WTC11 (cell line): ENCODE measurements at regions not wholly inside any gene's neighbourhood (a gene's known extent, or its start where the extent isn't known, plus 50 kb on each side); places are given as distances from the start of the nearest gene placed in this dataset.

Source experiments
- ATAC-seq: fragments of 200-7000 bp; cut with Tn5 transposase; 2 replicates; pipeline ENCODE4 v1.10.0; 2021; ENCODE audit warnings: mild to moderate bottlenecking, moderate library complexity
- CTCF ChIA-PET: fragments of 300-600 bp; sonication (Branson Sonifier 250); formaldehyde crosslinking; loops from one replicate; lab custom pipeline; 2021; ENCODE audit warnings: antibody characterized with exemption; lab: Charles Lee
- POLR2A ChIA-PET: fragments of 350-600 bp; sonication (Branson Sonifier 250); formaldehyde crosslinking; loops from one replicate; lab custom pipeline; 2021; ENCODE audit warnings: antibody characterized with exemption; lab: Charles Lee
- DNase-seq: peaks from one replicate; pipeline ENCODE4 v3.0.0; 2021; ENCODE audit warnings: low spot score
- H3K27ac Mint-ChIP-seq: 2 replicates; pipeline ENCODE4 v1.8.0; 2021; ENCODE audit warnings: mixed read lengths
- H3K27me3 Mint-ChIP-seq: 2 replicates; pipeline ENCODE4 v1.8.0; 2021; ENCODE audit warnings: low read depth, mild to moderate bottlenecking, moderate library complexity, mixed read lengths
- H3K36me3 Mint-ChIP-seq: 2 replicates; pipeline ENCODE4 v1.8.0; 2021; ENCODE audit warnings: mixed read lengths
- H3K4me1 Mint-ChIP-seq: 2 replicates; pipeline ENCODE4 v1.8.0; 2022; ENCODE audit warnings: mixed read lengths
- H3K4me3 Mint-ChIP-seq: 2 replicates; pipeline ENCODE4 v1.8.0; 2021; ENCODE audit warnings: mild to moderate bottlenecking, moderate library complexity, mixed read lengths
- H3K9me3 Mint-ChIP-seq: 2 replicates; pipeline ENCODE4 v1.8.0; 2021; ENCODE audit warnings: mixed read lengths
- ARID4B ChIP-seq: sonication (generic); formaldehyde crosslinking; IDR thresholded peaks from 2 replicates; pipeline ENCODE4 v1.8.0; 2023; ENCODE audit warnings: missing genetic modification reagents, mild to moderate bottlenecking, borderline replicate concordance
- ATF1 ChIP-seq: sonication (generic); formaldehyde crosslinking; IDR thresholded peaks from 2 replicates; pipeline ENCODE4 v1.8.1; 2023; ENCODE audit warnings: mild to moderate bottlenecking, moderate library complexity, missing genetic modification reagents
- CREM ChIP-seq: sonication (generic); formaldehyde crosslinking; IDR thresholded peaks from 2 replicates; pipeline ENCODE4 v1.8.1; 2022; ENCODE audit warnings: mild to moderate bottlenecking, missing genetic modification reagents, moderate library complexity
- E2F1 ChIP-seq: sonication (generic); formaldehyde crosslinking; IDR thresholded peaks from 2 replicates; pipeline ENCODE4 v1.8.0; 2022; ENCODE audit warnings: mild to moderate bottlenecking, missing genetic modification reagents
- EMX1 ChIP-seq: fragments of 250-450 bp; sonication (Bioruptor Pico); IDR thresholded peaks from 2 replicates; pipeline ENCODE4 v1.8.0; 2021; ENCODE audit warnings: mild to moderate bottlenecking
- KAT7 ChIP-seq: sonication (generic); formaldehyde crosslinking; IDR thresholded peaks from 2 replicates; pipeline ENCODE4 v1.8.1; 2023; ENCODE audit warnings: missing genetic modification reagents, mild to moderate bottlenecking, borderline replicate concordance
- MAX ChIP-seq: sonication (generic); formaldehyde crosslinking; IDR thresholded peaks from 2 replicates; pipeline ENCODE4 v1.8.0; 2022; ENCODE audit warnings: mild to moderate bottlenecking, missing genetic modification reagents
- PRDM15 ChIP-seq: sonication (generic); formaldehyde crosslinking; IDR thresholded peaks from 2 replicates; pipeline ENCODE4 v1.8.0; 2022; ENCODE audit warnings: missing genetic modification reagents
- SMAD3 ChIP-seq: sonication (generic); formaldehyde crosslinking; IDR thresholded peaks from 2 replicates; pipeline ENCODE4 v1.8.0; 2022; ENCODE audit warnings: missing genetic modification reagents, mild to moderate bottlenecking, borderline replicate concordance
- TEAD4 ChIP-seq: sonication (generic); formaldehyde crosslinking; IDR thresholded peaks from 2 replicates; pipeline ENCODE4 v1.8.0; 2022; ENCODE audit warnings: mild to moderate bottlenecking, missing genetic modification reagents
- TP53 ChIP-seq: sonication (generic); formaldehyde crosslinking; IDR thresholded peaks from 2 replicates; pipeline ENCODE4 v1.8.1; 2023; ENCODE audit warnings: mild to moderate bottlenecking, missing genetic modification reagents
- ZNF281 ChIP-seq: sonication (generic); formaldehyde crosslinking; IDR thresholded peaks from 2 replicates; pipeline ENCODE4 v1.8.0; 2023; ENCODE audit warnings: mild to moderate bottlenecking, missing genetic modification reagents
- ZNF317 ChIP-seq: sonication (generic); formaldehyde crosslinking; IDR thresholded peaks from 2 replicates; pipeline ENCODE4 v1.8.1; 2023; ENCODE audit warnings: low read depth, mild to moderate bottlenecking, moderate library complexity, missing genetic modification reagents, borderline replicate concordance
- ZNF512 ChIP-seq: sonication (generic); formaldehyde crosslinking; IDR thresholded peaks from 2 replicates; pipeline ENCODE4 v1.8.1; 2022; ENCODE audit warnings: missing genetic modification reagents, borderline replicate concordance

- ChIA-PET CTCF (interaction anchor here (1.3 to 2.9 kb wide), 2 partner anchors 8 to 16 kb away, joined by 3 to 16 read pairs; no protein-coding TSS in a partner anchor), POLR2A (no interaction called here)
- no peak overlapping the region for H3K4me3 Mint-ChIP-seq
- DNase-seq (no peak), ATAC-seq (no peak)
- H3K9me3 Mint-ChIP-seq = peaks cover 7% of the 10 kb centered on the region
- TF ChIP-seq KAT7 (CRISPR knock-in tag) (no peak), CREM (CRISPR knock-in tag) (no peak), SMAD3 (CRISPR knock-in tag) (no peak), MAX (CRISPR knock-in tag) (no peak)
- no peaks in the 10 kb centered on the region for H3K36me3 Mint-ChIP-seq
- H3K27ac Mint-ChIP-seq = no peak overlapping the region
- no peaks in the 10 kb centered on the region for H3K4me1 Mint-ChIP-seq
- H3K27me3 Mint-ChIP-seq = peaks cover 19% of the 10 kb centered on the region
Measured at GRCh38 chr4:8672486-8672885, 79.9 kb downstream of the CPZ start.

- ChIA-PET POLR2A (no interaction called here), CTCF (interaction anchor here (2.4 to 2.9 kb wide), 2 partner anchors 17 to 64 kb away, joined by 11 to 16 read pairs; no protein-coding TSS in a partner anchor)
- no peak overlapping the region for H3K27ac Mint-ChIP-seq
Measured at GRCh38 chr4:8671712-8672290, 79.2 kb downstream of the CPZ start.

More at GRCh38 chr4:8671712-8672290, 79.2 kb downstream of the CPZ start:
- ATAC-seq (no peak), DNase-seq (no peak)
- H3K36me3 Mint-ChIP-seq = no peaks in the 10 kb centered on the region
- H3K4me1 Mint-ChIP-seq = no peaks in the 10 kb centered on the region
- TF ChIP-seq TP53 = no peak
- TF ChIP-seq ZNF281 (CRISPR knock-in tag) = no peak
- TF ChIP-seq ATF1 = no peak
- no peak for TF ChIP-seq TEAD4 (CRISPR knock-in tag)
- TF ChIP-seq E2F1 (CRISPR knock-in tag) = no peak
- no peak for TF ChIP-seq ZNF512
- no peak for TF ChIP-seq KAT7 (CRISPR knock-in tag)
- TF ChIP-seq ARID4B (CRISPR knock-in tag) = no peak
- TF ChIP-seq ZNF317 (CRISPR knock-in tag) = no peak
- TF ChIP-seq EMX1 (CRISPR knock-in tag) = no peak
- TF ChIP-seq PRDM15 (CRISPR knock-in tag) = no peak
- H3K4me3 Mint-ChIP-seq = no peak overlapping the region
- H3K27me3 Mint-ChIP-seq = peaks cover 16% of the 10 kb centered on the region
- H3K9me3 Mint-ChIP-seq = peaks cover 7% of the 10 kb centered on the region
